ENCODE measurements at regions not wholly inside any gene's neighbourhood (a gene's known extent, or its start where the extent isn't known, plus 50 kb on each side); places are given as distances from the start of the nearest gene placed in this dataset.

DNA sequence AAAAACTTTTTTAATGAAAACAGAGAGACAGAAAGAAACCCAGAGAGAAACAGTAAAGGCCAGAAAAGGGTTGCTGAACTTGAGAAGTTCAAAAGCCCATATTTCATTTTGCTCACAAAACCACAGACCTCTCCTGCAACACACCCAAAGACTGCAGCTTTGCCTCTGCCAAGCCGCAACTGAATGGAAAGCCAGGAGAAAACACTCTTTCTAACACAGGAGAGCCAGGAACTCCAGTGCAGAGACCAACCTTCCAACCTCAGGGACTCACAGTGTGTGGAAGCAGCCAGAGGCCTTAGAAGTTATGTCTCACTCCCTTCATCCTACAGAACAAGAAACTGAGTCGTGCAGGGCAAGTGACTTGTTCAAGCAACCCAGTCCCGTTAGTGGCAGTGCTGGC is 163.1 kb upstream of the HES1 start:
- TF ChIP-seq POLR2A (IDR thresholded peaks at IDR 0.05; ENCODE audit: low read depth, low read length) (no peak), POLR2AphosphoS5 (IDR thresholded peaks at IDR 0.05; ENCODE audit: low read depth, low read length) (no peak), TAF1 (IDR thresholded peaks at IDR 0.05; ENCODE audit: low read depth, low read length) (no peak), SPI1 (IDR thresholded peaks at IDR 0.05; ENCODE audit: low read depth, low read length) (no peak)
